Loucy (cell line): ENCODE measurements at regions not wholly inside any gene's neighbourhood (a gene's known extent, or its start where the extent isn't known, plus 50 kb on each side); places are given as distances from the start of the nearest gene placed in this dataset.

Experiments
- H2AFZ ChIP-seq: fragments of 200-600 bp; sonication (generic); 2 replicates; pipeline ENCODE4 v1.6.0; 2016; ENCODE audit warnings: antibody characterized with exemption, mild to moderate bottlenecking, low read length, moderate library complexity
- H3F3A ChIP-seq: fragments of 200-600 bp; 2 replicates; pipeline ENCODE4 v1.6.0; 2016; ENCODE audit warnings: antibody characterized with exemption, low read depth, mild to moderate bottlenecking
- H3K27me3 ChIP-seq: fragments of 200-600 bp; sonication (generic); 2 replicates; pipeline ENCODE4 v1.6.1; 2014; ENCODE audit warnings: low read length, mild to moderate bottlenecking; ENCODE audit not compliant: insufficient read depth, poor library complexity, severe bottlenecking
- H3K36me3 ChIP-seq: fragments of 200-600 bp; sonication (generic); 2 replicates; pipeline ENCODE4 v1.6.1; 2016; ENCODE audit warnings: low read length; ENCODE audit not compliant: insufficient read depth
- H3K4me1 ChIP-seq: fragments of 200-600 bp; sonication (generic); 2 replicates; pipeline ENCODE4 v1.5.1; 2014; ENCODE audit warnings: low read length, mild to moderate bottlenecking; ENCODE audit not compliant: insufficient read depth, poor library complexity, severe bottlenecking
- H3K4me2 ChIP-seq: fragments of 200-600 bp; sonication (generic); 2 replicates; pipeline ENCODE4 v1.6.0; 2014; ENCODE audit warnings: antibody characterized with exemption, low read length, low read depth, mild to moderate bottlenecking; ENCODE audit not compliant: poor library complexity, severe bottlenecking
- H3K4me3 ChIP-seq: fragments of 200-600 bp; sonication (generic); 2 replicates; pipeline ENCODE4 v1.5.1; 2014; ENCODE audit warnings: low read length, mild to moderate bottlenecking, mixed read lengths; ENCODE audit not compliant: poor library complexity, severe bottlenecking
- H3K79me2 ChIP-seq: fragments of 200-600 bp; sonication (generic); 2 replicates; pipeline ENCODE4 v1.6.1; 2014; ENCODE audit warnings: low read length; ENCODE audit not compliant: insufficient read depth
- H3K9ac ChIP-seq: fragments of 200-600 bp; sonication (generic); 2 replicates; pipeline ENCODE4 v1.6.0; 2014; ENCODE audit warnings: mild to moderate bottlenecking, low read depth, low read length, moderate library complexity; ENCODE audit not compliant: poor library complexity, severe bottlenecking
- H3K9me2 ChIP-seq: fragments of 200-600 bp; sonication (generic); replicated peaks from 2 replicates; pipeline ENCODE4 v1.6.1; 2016; ENCODE audit warnings: low read depth, low read length, mixed read lengths
- H3K9me3 ChIP-seq: fragments of 200-600 bp; sonication (generic); 2 replicates; pipeline ENCODE4 v1.6.1; 2014; ENCODE audit warnings: mild to moderate bottlenecking, antibody characterized with exemption, low read length, low read depth; ENCODE audit not compliant: insufficient read depth
- H4K20me1 ChIP-seq: fragments of 200-600 bp; sonication (generic); 2 replicates; pipeline ENCODE4 v1.6.0; 2014; ENCODE audit warnings: antibody characterized with exemption, low read length, mild to moderate bottlenecking; ENCODE audit not compliant: insufficient read depth, poor library complexity, severe bottlenecking
- CTCF ChIP-seq: fragments of 200-600 bp; sonication (generic); conservative IDR thresholded peaks from 2 replicates; pipeline ENCODE4 v1.5.1; 2014; ENCODE audit warnings: mild to moderate bottlenecking, antibody characterized with exemption, low read length
- EZH2phosphoT487 ChIP-seq: fragments of 200-600 bp; IDR thresholded peaks from 2 replicates; pipeline ENCODE4 v1.6.1; 2018; ENCODE audit warnings: antibody characterized with exemption, mild to moderate bottlenecking, moderate library complexity, borderline replicate concordance

DNA sequence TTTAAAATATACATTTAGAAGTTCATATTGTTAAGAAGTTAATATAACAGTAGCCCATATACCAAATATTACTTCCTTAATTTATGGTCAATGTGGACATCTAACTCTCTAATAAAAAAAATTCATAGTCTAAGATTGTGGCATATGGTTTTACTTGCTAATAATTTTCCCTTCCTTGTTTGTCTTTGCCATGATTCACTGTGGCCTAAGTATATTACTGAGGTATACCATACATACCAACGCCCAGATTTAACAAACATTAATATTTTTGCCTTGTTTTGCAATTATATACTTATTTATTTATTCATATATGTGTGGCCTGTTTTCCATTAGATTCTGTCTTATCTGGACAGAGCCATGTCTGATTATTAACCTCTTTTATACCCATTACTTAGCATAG lies 54.6 kb upstream of the CCDC150 start:
- Histone ChIP-seq H3K27me3 (no peaks in the 10 kb centered on the region), H3K4me3 (no peak overlapping the region), H3K36me3 (no peaks in the 10 kb centered on the region), H3K4me1 (no peaks in the 10 kb centered on the region), H3F3A (no peaks in the 10 kb centered on the region), H4K20me1 (no peaks in the 10 kb centered on the region), H3K79me2 (no peaks in the 10 kb centered on the region), H3K4me2 (no peak overlapping the region), H3K9me3 (no peaks in the 10 kb centered on the region), H2AFZ (no peak overlapping the region), H3K9me2 (no peaks in the 10 kb centered on the region), H3K9ac (no peak overlapping the region)
- TF ChIP-seq EZH2phosphoT487 (no peak), CTCF (no peak)

- no peaks in the 10 kb centered on the region for H3K36me3 ChIP-seq
- no peak overlapping the region for H3K4me2 ChIP-seq
- H3K9me3 ChIP-seq = no peaks in the 10 kb centered on the region
- no peak overlapping the region for H3K4me3 ChIP-seq
- no peak overlapping the region for H2AFZ ChIP-seq
- no peak overlapping the region for H3K9ac ChIP-seq
- peaks cover 7% of the 10 kb centered on the region for H3K27me3 ChIP-seq
- no peaks in the 10 kb centered on the region for H3K9me2 ChIP-seq
- H3K79me2 ChIP-seq = no peaks in the 10 kb centered on the region
- no peaks in the 10 kb centered on the region for H3K4me1 ChIP-seq
- H3F3A ChIP-seq = no peaks in the 10 kb centered on the region
- TF ChIP-seq EZH2phosphoT487 (no peak), CTCF (no peak)
- no peaks in the 10 kb centered on the region for H4K20me1 ChIP-seq
Measured at GRCh38 chr2:196586511-196586991, 53.0 kb upstream of the CCDC150 start.

GRCh38 chr2:196587056-196587455 lies 52.5 kb upstream of the CCDC150 start:
- H2AFZ ChIP-seq = no peak overlapping the region
- no peaks in the 10 kb centered on the region for H4K20me1 ChIP-seq
- no peak for TF ChIP-seq CTCF
- no peak for TF ChIP-seq EZH2phosphoT487
- H3F3A ChIP-seq = no peaks in the 10 kb centered on the region
- no peaks in the 10 kb centered on the region for H3K36me3 ChIP-seq
- no peak overlapping the region for H3K9ac ChIP-seq
- H3K27me3 ChIP-seq = peaks cover 12% of the 10 kb centered on the region
- H3K4me3 ChIP-seq = no peak overlapping the region
- no peaks in the 10 kb centered on the region for H3K9me3 ChIP-seq
- no peaks in the 10 kb centered on the region for H3K9me2 ChIP-seq
- no peak overlapping the region for H3K4me2 ChIP-seq
- H3K79me2 ChIP-seq = no peaks in the 10 kb centered on the region
- peaks cover 3% of the 10 kb centered on the region for H3K4me1 ChIP-seq
